HG03565 (cell line): ENCODE measurements at regions not wholly inside any gene's neighbourhood (a gene's known extent, or its start where the extent isn't known, plus 50 kb on each side); places are given as distances from the start of the nearest gene placed in this dataset.
"Not testable (repeated sequence)": the region's sequence is repeated elsewhere in the genome, so short reads cannot be mapped to it uniquely, and the experiment has no call there.

Source experiments
- ATAC-seq: cut with Tn5 transposase; IDR thresholded peaks from one replicate; pipeline ENCODE4 v1.9.1; 2021; ENCODE audit warnings: mild to moderate bottlenecking, moderate library complexity; ENCODE audit not compliant: unreplicated experiment

DNA sequence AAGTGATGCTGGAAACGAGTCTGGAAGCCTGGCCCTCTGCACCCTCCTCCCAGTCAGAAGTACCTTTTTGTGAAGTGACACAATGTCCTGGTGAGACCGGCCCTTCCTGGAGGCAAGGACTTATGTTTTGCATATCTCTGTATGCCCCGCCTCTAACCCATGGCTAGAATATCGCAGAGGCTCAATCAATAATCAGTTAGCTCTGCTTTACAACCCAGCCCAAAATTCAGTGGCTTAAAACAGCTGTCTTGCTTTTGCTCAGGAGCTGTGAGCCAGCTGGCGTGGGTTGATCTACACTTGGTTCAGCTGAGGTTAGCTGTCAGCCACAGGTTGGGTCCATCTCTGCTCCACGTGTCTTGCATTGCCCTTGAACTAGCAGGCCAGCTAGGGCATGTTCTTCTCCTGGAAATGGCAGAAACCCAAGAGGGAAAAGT is 98.8 kb upstream of the METTL14 start:
- ATAC-seq: no peak

- no peak for ATAC-seq
Measured at GRCh38 chr4:118587116-118587831, 97.9 kb upstream of the METTL14 start.

- ATAC-seq: no peak
Measured at GRCh38 chr4:118587946-118588345, 97.2 kb upstream of the METTL14 start.

GRCh38 chr4:118589471-118590055 is 95.6 kb upstream of the METTL14 start:
- no peak for ATAC-seq

- peak; percentile 97 for ATAC-seq
Measured at GRCh38 chr4:118591339-118592046, 93.7 kb upstream of the METTL14 start.

DNA sequence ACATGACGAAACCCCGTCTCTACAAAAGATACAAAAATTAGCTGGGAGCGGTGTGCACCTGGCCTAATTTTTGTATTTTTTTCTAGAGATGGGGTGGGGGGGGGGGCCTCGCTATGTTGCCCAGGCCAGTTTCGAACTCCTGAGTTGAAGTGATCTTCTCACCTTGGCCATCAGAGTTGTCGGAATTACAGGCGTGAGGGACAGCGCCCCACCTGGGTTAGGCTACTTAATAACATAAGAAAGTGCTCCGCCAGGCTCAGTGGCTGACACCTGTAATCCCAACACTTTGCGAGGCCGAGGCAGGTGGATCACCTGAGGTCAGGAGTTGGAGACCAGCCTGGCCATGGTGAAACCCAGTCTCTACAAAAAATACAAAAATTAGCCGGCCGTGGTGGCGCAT is 92.9 kb upstream of the METTL14 start:
- not testable (repeated sequence) for ATAC-seq

- not testable (repeated sequence) for ATAC-seq
Measured at GRCh38 chr4:118595883-118596282, 89.3 kb upstream of the METTL14 start.

GRCh38 chr4:118625097-118625496 is 60.1 kb upstream of the METTL14 start:
- ATAC-seq: not testable (repeated sequence)

- not testable (repeated sequence) for ATAC-seq
Measured at GRCh38 chr4:118629697-118630096, 55.5 kb upstream of the METTL14 start.

- ATAC-seq: not testable (repeated sequence)
Measured at GRCh38 chr4:118630897-118631296, 54.3 kb upstream of the METTL14 start.

DNA sequence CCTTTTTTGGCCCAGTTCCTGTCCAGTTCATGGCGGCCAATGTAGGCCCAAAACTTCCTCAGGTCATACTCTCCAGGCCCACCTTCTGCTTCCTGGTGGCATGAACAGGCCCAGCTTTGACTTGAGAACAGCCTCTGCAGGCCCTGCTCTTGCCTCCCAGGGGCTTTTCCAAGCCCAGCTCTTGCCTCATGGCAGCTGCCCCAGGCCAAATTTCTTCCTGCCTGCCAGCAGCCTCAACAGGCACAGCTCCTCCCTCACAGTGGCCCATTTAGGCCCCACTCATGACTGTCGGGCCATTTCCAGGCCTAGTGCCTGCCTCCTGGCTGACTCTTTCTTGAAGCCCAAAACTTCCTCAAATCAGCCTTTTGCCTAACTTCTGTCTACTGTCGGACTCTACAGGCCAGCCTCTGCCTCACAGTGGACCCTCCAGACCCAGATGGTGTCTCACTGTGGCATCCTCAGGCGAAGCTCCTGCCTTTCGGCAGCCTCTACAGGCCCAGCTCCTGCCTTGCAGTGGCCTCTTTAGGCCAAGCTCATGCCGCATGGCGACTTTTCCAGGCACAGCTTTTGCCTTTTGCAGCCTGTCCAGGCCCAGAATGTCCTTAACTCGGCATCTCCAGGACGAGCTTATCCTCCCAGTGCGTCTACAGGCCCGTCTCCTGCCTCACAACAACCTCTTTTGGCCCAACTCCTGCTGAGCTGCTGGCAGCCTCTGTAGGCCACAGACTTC is 53.7 kb upstream of the METTL14 start:
- ATAC-seq: not testable (repeated sequence)

DNA sequence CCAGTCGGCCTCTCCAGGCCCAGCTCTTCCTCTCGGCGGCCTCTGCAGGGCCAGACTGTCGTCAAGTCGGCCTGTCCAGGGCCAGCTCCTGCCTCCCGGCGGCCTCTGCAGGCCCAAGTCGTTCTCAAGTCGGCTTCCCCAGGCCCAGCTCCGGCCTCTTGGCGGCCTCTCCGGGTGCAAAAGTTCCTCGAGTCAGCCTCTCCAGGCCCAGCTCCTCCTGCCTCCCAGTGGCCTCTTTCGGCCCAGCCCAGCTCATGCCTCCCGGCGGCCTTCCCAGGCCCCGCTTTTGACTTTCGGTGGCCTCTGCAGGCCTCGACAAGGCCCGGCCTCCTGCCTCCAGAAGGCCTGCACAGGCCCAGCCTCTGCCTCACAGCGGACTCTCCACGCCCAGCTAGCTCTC is 51.7 kb upstream of the METTL14 start:
- ATAC-seq: not testable (repeated sequence)

GRCh38 chr4:118634126-118634875 is 50.9 kb upstream of the METTL14 start:
- ATAC-seq: not testable (repeated sequence)
